ENCODE measurements at regions not wholly inside any gene's neighbourhood (a gene's known extent, or its start where the extent isn't known, plus 50 kb on each side); places are given as distances from the start of the nearest gene placed in this dataset.

DNA sequence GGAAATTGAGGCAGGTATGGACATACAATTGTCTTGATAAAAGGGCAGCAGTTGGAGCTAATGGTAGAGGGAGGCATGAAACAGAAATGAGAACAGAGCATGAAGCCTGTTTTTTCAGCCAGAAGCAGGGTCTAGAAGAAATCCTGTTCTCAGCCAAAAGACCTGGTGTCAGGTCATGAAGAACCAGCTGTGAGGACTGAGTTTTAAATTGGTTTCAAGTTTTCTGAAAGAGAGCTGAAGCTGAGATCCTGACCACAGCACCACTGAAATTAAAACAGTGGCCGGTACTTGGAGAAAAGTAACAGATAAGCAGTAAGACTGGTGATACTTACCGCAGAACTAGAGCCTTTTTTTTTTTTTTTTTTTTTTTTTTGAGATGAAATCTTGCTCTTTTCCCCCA, 283.8 kb upstream of the BMP2 start:
- Histone ChIP-seq H3K27ac (ENCODE audit: control insufficient read depth, insufficient read depth) (no peak overlapping the region), H3K79me2 (ENCODE audit: control insufficient read depth, insufficient read depth, low read length) (no peaks in the 10 kb centered on the region), H3K9ac (ENCODE audit: control insufficient read depth, insufficient read depth, low read length) (no peak overlapping the region), H3K36me3 (ENCODE audit: control insufficient read depth in 2 of 2, insufficient read depth in 2 of 2, low read length in 1 of 2) (no peaks in the 10 kb centered on the region), H4K20me1 (ENCODE audit: control insufficient read depth, insufficient read depth) (no peaks in the 10 kb centered on the region), H3K4me1 (ENCODE audit: control insufficient read depth, insufficient read depth, low read length) (no peaks in the 10 kb centered on the region), H3K27me3 (replicated peaks in 1 of 2; ENCODE audit: control insufficient read depth in 2 of 2, insufficient read depth in 2 of 2, low read length in 1 of 2) (no peaks in the 10 kb centered on the region), H2AFZ (ENCODE audit: control insufficient read depth, low read depth, low read length) (no peak overlapping the region), H3K4me3 (no peak overlapping the region), H3K4me2 (ENCODE audit: control insufficient read depth, insufficient read depth) (no peak overlapping the region), H3K9me3 (replicated peaks; ENCODE audit: control insufficient read depth, insufficient read depth, low read length) (no peaks in the 10 kb centered on the region)
- DNase-seq (ENCODE audit: low read depth, low spot score), result no peak
- peak; percentile 67 for ATAC-seq
- no peak for FAIRE-seq
- TF ChIP-seq, protein P1, sequence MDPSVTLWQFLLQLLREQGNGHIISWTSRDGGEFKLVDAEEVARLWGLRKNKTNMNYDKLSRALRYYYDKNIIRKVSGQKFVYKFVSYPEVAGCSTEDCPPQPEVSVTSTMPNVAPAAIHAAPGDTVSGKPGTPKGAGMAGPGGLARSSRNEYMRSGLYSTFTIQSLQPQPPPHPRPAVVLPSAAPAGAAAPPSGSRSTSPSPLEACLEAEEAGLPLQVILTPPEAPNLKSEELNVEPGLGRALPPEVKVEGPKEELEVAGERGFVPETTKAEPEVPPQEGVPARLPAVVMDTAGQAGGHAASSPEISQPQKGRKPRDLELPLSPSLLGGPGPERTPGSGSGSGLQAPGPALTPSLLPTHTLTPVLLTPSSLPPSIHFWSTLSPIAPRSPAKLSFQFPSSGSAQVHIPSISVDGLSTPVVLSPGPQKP (IDR thresholded peaks at IDR 0.05; ENCODE audit: low read depth, low read length), result no peak
- TF ChIP-seq POU2F2 (IDR thresholded peaks at IDR 0.05; ENCODE audit: borderline replicate concordance, low read depth, low read length), result no peak
- TF ChIP-seq FOXK2 (IDR thresholded peaks at IDR 0.05), result no peak
- TF ChIP-seq NR2C1 (IDR thresholded peaks at IDR 0.05), result no peak
- TF ChIP-seq ZNF384 (IDR thresholded peaks at IDR 0.05; ENCODE audit: borderline replicate concordance, low read depth, low read length), result peak; percentile 15; the same call in 1 of the 2 replicates
- RAD21 ChIA-PET (ENCODE audit: unreplicated experiment), result no interaction called here
- intact Hi-C loops (cut with micrococcal nuclease; ENCODE audit: unreplicated experiment), result no loop called here
- POLR2A ChIA-PET, result no interaction called here
- in situ Hi-C loops (cut with MboI), result no loop called here
- BruUV-seq (replicated peaks), result no TSS peak
- SMC1A ChIA-PET (ENCODE audit: uncharacterized antibody, unreplicated experiment), result interaction anchor here (1.7 kb wide), 2 partner anchors 10 to 13 kb away, joined by 3 to 4 read pairs; no protein-coding TSS in a partner anchor
- CTCF ChIA-PET, result no interaction called here
- 13% methylated on average over 2 of the region's 2 CpGs for WGBS (ENCODE audit: insufficient coverage, insufficient replicate concordance, low lambda C conversion rate, missing lambda C conversion rate)

GRCh38 chr20:6482486-6482885, 285.0 kb upstream of the BMP2 start:
- ChIA-PET SMC1A (ENCODE audit: uncharacterized antibody, unreplicated experiment) (interaction anchor here (0.5 to 1.7 kb wide), 2 partner anchors 9 to 159 kb away, joined by 3 to 4 read pairs; no protein-coding TSS in a partner anchor), CTCF (no interaction called here), POLR2A (interaction anchor here (0.7 kb wide), 1 partner anchor 34 kb away, joined by 5 read pairs; no protein-coding TSS in a partner anchor), RAD21 (ENCODE audit: unreplicated experiment) (no interaction called here)
- Histone ChIP-seq H3K4me1 (ENCODE audit: control insufficient read depth, insufficient read depth, low read length) (no peaks in the 10 kb centered on the region), H3K36me3 (ENCODE audit: control insufficient read depth in 2 of 2, insufficient read depth in 2 of 2, low read length in 1 of 2) (no peaks in the 10 kb centered on the region), H3K9me3 (replicated peaks; ENCODE audit: control insufficient read depth, insufficient read depth, low read length) (no peaks in the 10 kb centered on the region), H4K20me1 (ENCODE audit: control insufficient read depth, insufficient read depth) (no peaks in the 10 kb centered on the region), H3K4me3 (no peak overlapping the region), H3K27me3 (replicated peaks in 1 of 2; ENCODE audit: control insufficient read depth in 2 of 2, insufficient read depth in 2 of 2, low read length in 1 of 2) (no peaks in the 10 kb centered on the region), H2AFZ (ENCODE audit: control insufficient read depth, low read depth, low read length) (no peak overlapping the region), H3K27ac (ENCODE audit: control insufficient read depth, insufficient read depth) (no peak overlapping the region), H3K9ac (ENCODE audit: control insufficient read depth, insufficient read depth, low read length) (no peak overlapping the region), H3K4me2 (ENCODE audit: control insufficient read depth, insufficient read depth) (no peak overlapping the region), H3K79me2 (ENCODE audit: control insufficient read depth, insufficient read depth, low read length) (no peaks in the 10 kb centered on the region)
- in situ Hi-C loops (cut with MboI) (no loop called here), intact Hi-C loops (cut with micrococcal nuclease; ENCODE audit: unreplicated experiment) (no loop called here)
- no peak for ATAC-seq
- DNase-seq (ENCODE audit: low read depth, low spot score), result no peak
- no TSS peak for BruUV-seq (replicated peaks)
- TF ChIP-seq BHLHE40 (IDR thresholded peaks at IDR 0.05; ENCODE audit: borderline replicate concordance in 1 of 2, low read depth in 2 of 2, low read length in 1 of 2) (no peak), ZNF217 (IDR thresholded peaks at IDR 0.05) (no peak), STAT1 (conservative IDR thresholded peaks at IDR 0.05) (no peak), PAX8 (IDR thresholded peaks at IDR 0.05) (no peak), BRCA1 (IDR thresholded peaks at IDR 0.05; ENCODE audit: low read depth, low read length) (no peak), NR2C1 (IDR thresholded peaks at IDR 0.05) (no peak), NBN (IDR thresholded peaks at IDR 0.05) (no peak), ESRRA (IDR thresholded peaks at IDR 0.05; ENCODE audit: low read length) (no peak), CREB1 (IDR thresholded peaks at IDR 0.05; ENCODE audit: low read depth) (no peak)
- TF ChIP-seq, protein P2, sequence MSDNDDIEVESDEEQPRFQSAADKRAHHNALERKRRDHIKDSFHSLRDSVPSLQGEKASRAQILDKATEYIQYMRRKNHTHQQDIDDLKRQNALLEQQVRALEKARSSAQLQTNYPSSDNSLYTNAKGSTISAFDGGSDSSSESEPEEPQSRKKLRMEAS (IDR thresholded peaks at IDR 0.05; ENCODE audit: low read depth, low read length), result no peak
- FAIRE-seq, result no peak

All from GM12878 (cell line).